EH (cell line): ENCODE measurements at regions not wholly inside any gene's neighbourhood (a gene's known extent, or its start where the extent isn't known, plus 50 kb on each side); places are given as distances from the start of the nearest gene placed in this dataset.

ENCODE experiments used
- DNase-seq: peaks from one replicate; pipeline ENCODE4 v3.0.0-alpha.2; 2015; ENCODE audit warnings: low read depth

DNA sequence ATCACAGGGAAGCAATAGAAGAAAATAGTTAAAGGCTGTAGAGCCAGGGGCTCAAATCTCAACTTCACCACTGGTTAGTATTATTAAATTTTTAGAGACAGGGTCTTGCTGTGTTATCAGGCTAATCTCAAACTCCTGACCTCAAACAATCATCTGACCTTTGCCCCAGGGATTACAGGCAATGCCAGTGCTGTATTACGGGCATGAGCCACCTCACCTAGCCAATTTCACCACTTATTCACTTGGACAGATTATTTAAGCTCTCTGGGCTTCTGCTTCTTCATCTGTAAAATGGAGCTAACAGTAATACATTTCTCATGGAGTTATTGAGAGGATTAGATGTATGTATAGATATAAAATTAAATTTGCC is 155.9 kb upstream of the KLF4 start:
- no peak for DNase-seq

DNA sequence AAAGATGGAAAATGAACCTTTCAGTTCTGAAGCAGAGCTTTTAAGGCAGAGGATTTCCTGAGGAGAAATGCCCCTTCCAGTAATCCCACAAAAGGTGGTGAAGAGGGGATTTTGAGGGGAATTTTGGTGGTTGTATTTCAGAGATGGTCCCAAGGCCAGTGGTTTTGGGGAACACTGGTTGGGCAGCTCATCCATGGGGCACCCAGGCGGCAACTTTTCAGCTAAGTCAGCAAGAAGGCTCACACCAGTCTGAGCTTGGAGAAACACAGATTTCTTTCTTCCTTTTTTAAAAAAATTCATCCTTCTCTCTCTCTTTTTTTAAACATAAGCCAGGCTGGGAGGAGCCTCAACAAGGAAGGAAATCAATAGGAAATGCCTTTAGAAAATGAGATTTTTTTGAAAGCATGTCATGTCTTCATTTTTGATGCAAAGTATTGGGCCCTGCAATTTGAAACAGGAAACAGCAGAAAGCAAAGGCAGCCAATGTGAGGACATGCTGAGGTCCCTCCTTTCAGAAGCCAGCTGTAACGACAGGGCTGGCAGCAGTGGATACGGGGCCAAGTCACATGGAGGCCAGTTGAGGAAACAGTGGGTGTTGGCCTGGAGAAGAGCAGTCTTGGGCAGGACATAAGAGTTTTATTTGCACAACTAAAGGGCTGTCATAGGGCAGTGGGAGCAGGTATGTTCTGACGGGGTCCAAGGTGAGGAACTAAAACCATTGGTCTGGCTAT is 155.3 kb upstream of the KLF4 start:
- peak; percentile 30 for DNase-seq

- DNase-seq = no peak
Measured at GRCh38 chr9:107639426-107639825, 149.9 kb upstream of the KLF4 start.

DNA sequence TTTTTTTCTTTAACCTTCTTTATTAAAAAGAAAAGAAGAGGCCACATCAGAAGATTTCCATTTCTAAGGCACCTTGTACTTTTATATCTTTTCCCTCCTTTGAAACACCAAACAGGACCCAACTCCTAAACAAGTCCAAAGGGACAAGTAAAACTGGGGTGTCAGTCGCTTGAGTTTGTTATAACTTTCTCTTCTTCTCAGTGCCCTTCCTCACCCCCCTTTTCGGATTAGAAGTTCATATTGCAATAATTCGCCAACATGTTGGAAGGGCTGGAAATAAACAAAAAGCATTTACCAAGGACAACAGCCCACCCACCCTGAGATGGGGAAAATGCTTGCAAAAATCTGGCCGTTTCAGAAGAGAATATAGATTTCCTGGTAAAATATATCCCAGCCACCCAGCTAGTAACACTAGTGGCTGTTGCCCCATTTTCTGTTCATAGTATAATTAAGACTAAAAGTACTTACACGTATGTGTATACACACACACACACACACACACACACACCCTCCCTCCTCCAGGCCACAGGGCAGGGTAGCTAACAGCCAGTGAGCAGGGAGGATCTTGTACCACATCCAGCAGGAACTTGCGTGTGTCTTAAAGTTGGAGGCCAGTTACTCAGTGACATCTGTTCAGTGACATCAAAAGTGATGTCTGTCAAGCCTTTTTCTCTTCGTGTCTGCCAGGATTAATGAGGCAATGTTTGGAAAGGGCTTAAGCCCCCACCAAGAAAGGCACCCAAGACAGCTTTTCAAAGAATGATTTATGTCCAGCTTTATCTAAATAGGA is 149.1 kb upstream of the KLF4 start:
- DNase-seq = peak; percentile 74

GRCh38 chr9:107637421-107638420 is 148.2 kb upstream of the KLF4 start:
- DNase-seq = peak; percentile 98

GRCh38 chr9:107636571-107637381 is 147.2 kb upstream of the KLF4 start:
- DNase-seq = no peak

GRCh38 chr9:107635803-107636174 is 146.2 kb upstream of the KLF4 start:
- no peak for DNase-seq

DNA sequence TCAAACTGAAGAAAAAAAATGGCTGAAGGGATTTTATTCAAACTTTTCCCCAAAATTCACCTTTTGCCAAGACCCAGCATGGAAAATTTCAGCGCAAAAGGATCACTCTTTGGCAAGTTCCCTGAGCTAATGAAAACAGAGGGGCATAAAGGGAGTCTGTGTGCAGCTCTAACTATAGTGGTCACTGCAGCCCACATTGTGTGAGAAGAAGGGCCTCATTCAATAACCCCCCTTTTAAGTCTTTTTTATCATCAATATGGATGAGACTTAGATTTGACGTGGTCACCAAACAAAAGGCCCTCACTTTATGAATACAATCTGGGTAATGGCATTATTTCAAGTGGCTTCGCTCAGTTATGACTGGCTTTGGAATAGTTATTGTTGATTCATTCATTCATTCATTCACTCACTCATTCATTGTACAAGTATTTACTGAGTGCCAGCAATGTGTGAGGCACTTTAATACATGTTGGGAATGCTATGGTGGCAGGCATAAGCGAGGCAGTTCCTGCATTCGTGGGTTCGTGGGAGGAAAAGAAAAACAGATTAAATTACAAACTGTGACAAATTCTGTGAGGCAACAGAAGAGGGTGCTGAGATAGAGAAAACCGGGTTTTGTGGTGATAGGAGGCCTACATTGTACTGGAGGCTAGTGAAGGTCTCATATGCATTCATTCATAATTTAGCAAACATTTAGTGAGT is 145.7 kb upstream of the KLF4 start:
- DNase-seq = peak; percentile 46

DNA sequence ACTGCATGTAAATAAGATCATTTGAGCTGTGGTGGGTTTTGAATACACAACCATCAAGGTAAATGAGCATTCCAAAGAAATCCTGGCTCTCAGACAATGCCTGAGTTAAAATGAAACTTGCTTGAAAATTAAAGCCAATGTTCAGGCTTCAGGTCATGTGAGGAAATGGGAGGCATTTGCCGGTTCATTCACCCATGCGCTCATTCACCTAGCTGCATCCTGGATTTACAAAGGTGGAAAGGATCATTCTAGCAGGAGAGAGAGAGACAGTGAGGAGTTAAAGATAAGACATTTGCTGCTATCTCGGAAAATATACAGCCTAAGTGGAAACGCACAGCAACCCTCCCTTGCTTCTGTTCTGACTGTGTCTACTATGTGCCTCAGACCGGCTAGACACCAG is 143.8 kb upstream of the KLF4 start:
- no peak for DNase-seq

DNA sequence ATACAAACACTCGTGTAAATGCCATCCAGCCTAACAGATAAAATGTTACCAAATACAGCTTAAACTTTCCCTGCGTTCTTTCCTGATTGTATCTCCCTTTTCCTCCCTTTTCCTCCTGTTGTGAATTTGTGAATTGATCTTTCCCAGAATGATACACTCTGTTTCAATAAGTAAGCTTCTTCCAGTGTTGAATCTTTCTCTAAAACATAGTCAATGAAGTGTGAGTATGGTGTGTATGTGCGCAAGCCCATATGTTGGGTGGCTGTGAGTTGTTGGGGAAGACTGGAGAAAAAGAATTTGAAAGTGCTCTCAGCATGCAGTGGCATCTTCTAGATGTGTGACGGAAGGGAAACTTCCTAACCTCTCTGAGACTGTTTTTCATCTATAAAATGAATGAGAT is 143.1 kb upstream of the KLF4 start:
- DNase-seq = no peak

- DNase-seq = no peak
Measured at GRCh38 chr9:107632216-107632615, 142.6 kb upstream of the KLF4 start.

GRCh38 chr9:107631788-107632187 is 142.2 kb upstream of the KLF4 start:
- DNase-seq = no peak

DNA sequence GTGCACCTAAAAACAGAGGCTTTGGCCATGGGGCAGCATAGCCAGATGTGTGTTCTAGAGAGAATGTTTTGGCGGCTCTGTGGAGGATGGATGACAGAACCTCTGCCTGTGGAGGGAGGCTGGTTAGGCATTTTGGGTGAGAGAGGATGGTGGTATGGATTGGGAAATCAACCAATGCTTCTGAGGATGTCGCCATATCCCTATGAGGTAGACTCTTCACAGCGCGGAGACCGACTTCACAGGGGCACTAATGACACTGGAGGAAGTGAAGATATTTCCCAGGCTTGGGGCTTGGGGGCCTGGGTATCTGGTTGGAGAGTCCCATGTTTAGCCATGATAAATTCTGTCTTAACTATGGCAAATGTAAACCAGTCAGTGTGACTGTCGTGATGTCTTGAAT is 140.6 kb upstream of the KLF4 start:
- no peak for DNase-seq

GRCh38 chr9:107628444-107628843 is 138.9 kb upstream of the KLF4 start:
- no peak for DNase-seq

DNA sequence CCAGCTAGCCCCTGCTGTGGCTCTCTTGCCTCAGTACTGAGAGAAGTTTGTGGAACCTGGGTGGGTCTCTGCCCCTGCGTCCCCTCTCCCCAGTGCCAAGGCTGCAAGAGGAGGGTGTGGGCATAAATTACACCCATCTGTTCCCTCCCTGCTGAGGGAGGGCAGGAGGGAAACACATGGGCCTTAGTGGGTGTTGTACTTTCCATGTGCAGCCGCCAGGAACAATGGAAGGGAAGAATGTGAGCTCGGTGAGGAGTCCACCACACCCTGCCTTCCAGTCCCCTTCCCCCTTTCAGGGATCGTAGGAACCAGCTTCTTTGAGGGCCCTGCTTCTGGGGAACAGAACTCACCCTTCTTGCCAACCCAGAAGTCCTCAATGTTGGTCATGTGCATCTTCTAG is 138.2 kb upstream of the KLF4 start:
- DNase-seq = no peak

- DNase-seq = no peak
Measured at GRCh38 chr9:107626118-107626517, 136.5 kb upstream of the KLF4 start.

GRCh38 chr9:107625383-107625984 is 135.9 kb upstream of the KLF4 start:
- no peak for DNase-seq

GRCh38 chr9:107624234-107624948 is 134.8 kb upstream of the KLF4 start:
- DNase-seq = peak; percentile 74

GRCh38 chr9:107621436-107621835 is 131.9 kb upstream of the KLF4 start:
- no peak for DNase-seq

GRCh38 chr9:107620801-107621200 is 131.2 kb upstream of the KLF4 start:
- no peak for DNase-seq
